ENCODE measurements at regions not wholly inside any gene's neighbourhood (a gene's known extent, or its start where the extent isn't known, plus 50 kb on each side); places are given as distances from the start of the nearest gene placed in this dataset.

GRCh38 chr2:51170273-51170672 lies 138.3 kb upstream of the NRXN1 start:
- no peaks in the 10 kb centered on the region for H3K4me1 Mint-ChIP-seq
- DNase-seq, result no peak
- CTCF ChIA-PET, result no interaction called here
- ATAC-seq, result no peak
- H3K27me3 Mint-ChIP-seq, result no peaks in the 10 kb centered on the region
- no peaks in the 10 kb centered on the region for H3K36me3 Mint-ChIP-seq
- H3K27ac Mint-ChIP-seq, result no peak overlapping the region
- no peak overlapping the region for H3K4me3 Mint-ChIP-seq
- H3K9me3 Mint-ChIP-seq (ENCODE audit: low read depth), result peaks cover 7% of the 10 kb centered on the region

DNA sequence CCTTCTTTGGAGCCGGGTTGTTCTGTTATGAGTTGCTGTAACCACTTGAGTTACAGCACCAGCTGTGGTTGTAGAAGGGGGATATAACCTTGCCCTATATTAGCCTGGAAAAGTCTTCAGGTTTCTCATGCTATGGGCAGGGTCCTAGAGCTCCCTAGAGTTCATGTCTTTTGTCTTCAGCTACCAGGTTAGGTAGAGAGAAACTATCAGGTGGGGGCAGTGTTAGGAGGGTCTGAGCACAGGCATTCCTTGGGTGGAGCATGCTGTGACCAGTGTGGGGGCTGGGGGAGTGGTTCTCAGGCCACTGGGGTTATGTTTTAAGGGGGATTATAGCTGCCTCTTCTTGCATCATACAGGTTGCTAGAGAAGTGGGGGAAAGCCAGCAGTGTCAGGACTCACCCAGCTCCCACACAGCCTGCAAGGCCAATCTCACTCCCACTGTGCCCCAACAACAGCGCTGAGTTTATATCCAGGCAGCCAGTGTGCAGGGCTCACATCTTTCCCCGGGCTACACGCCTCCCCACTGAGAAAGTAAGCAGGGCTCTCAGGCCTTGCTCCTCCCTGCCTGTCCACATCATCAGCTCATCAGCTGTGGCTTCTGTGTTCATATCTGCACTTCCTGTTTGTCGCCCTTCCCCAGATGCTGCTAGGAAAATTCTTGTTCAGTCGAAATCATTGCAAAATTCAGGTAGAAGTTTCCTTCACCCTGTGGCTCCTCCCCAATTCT lies 133.8 kb upstream of the NRXN1 start:
- DNase-seq, result no peak
- Mint-ChIP-seq H3K27me3 (no peaks in the 10 kb centered on the region), H3K9me3 (ENCODE audit: low read depth) (peaks cover 7% of the 10 kb centered on the region), H3K27ac (no peak overlapping the region), H3K36me3 (no peaks in the 10 kb centered on the region), H3K4me3 (no peak overlapping the region), H3K4me1 (no peaks in the 10 kb centered on the region)
- ATAC-seq, result no peak
- CTCF ChIA-PET, result no interaction called here

DNA sequence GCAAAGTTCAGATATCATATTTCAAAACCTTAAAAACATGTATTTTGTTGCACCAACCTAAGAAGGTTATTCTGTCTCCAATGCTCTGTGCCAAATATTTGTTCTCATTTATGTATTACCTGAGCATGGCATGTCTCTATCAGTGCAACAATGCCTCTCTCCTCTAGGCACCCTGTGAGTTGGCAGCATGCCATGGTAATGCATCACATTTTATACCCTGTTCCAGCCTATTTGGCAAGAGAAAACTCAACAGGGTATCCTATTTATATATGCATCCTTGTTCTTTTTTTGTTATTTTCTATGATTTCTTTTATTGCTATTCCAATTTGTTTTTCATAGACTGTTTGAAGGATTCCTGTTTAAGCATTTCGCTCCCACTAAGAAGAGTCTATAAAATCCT lies 126.3 kb upstream of the NRXN1 start:
- no peaks in the 10 kb centered on the region for H3K4me1 Mint-ChIP-seq
- no peak overlapping the region for H3K27ac Mint-ChIP-seq

GRCh38 chr2:51153236-51153635 lies 121.3 kb upstream of the NRXN1 start:
- Mint-ChIP-seq H3K9me3 (ENCODE audit: low read depth) (peaks cover 13% of the 10 kb centered on the region), H3K4me3 (no peak overlapping the region), H3K27me3 (no peaks in the 10 kb centered on the region), H3K27ac (no peak overlapping the region), H3K4me1 (no peaks in the 10 kb centered on the region), H3K36me3 (no peaks in the 10 kb centered on the region)
- DNase-seq, result no peak
- CTCF ChIA-PET, result no interaction called here
- ATAC-seq, result no peak

More for the DNA sequence above, 126.3 kb upstream of the NRXN1 start:
- H3K4me3 Mint-ChIP-seq, result no peak overlapping the region
- H3K9me3 Mint-ChIP-seq (ENCODE audit: low read depth), result peaks cover 3% of the 10 kb centered on the region
- H3K27me3 Mint-ChIP-seq, result no peaks in the 10 kb centered on the region
- no peaks in the 10 kb centered on the region for H3K36me3 Mint-ChIP-seq
- ATAC-seq (no peak), DNase-seq (no peak)
- CTCF ChIA-PET, result no interaction called here

DNA sequence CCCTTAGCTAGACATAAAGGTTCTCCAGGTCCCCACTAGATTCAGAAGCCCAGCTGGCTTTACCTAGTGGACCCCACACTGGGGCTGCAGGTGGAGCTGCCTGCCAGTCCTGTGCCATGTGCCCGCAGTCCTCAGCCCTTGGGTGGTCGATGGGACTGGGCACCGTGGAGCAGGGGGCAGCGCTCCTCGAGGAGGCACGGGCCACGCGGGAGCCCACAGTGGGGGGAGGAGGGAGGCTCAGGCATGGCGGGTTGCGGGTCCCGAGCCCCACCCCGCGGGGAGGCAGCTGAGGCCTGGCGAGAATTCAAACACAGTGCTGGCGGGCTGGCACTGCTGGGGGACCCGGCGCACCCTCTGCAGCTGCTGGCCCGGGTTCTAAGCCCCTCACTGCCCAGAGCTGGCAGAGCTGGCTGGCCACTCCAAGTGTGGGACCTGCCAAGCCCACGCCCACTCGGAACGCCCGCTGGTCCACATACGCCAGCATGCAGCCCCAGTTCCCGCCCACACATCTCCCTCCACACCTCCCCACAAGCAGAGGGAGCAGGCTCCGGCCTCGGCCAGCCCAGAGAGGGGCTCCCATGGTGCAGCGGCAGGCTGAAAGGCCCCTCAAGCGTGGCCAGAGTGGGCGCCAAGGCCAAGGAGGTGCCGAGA lies 119.7 kb upstream of the NRXN1 start:
- H3K4me3 Mint-ChIP-seq, result no peak overlapping the region
- no peak overlapping the region for H3K27ac Mint-ChIP-seq
- H3K9me3 Mint-ChIP-seq (ENCODE audit: low read depth), result peaks cover 13% of the 10 kb centered on the region
- DNase-seq (no peak), ATAC-seq (no peak)
- no peaks in the 10 kb centered on the region for H3K4me1 Mint-ChIP-seq
- H3K36me3 Mint-ChIP-seq, result no peaks in the 10 kb centered on the region
- CTCF ChIA-PET, result no interaction called here
- no peaks in the 10 kb centered on the region for H3K27me3 Mint-ChIP-seq

- H3K36me3 Mint-ChIP-seq, result no peaks in the 10 kb centered on the region
- no peaks in the 10 kb centered on the region for H3K27me3 Mint-ChIP-seq
- no peaks in the 10 kb centered on the region for H3K4me1 Mint-ChIP-seq
- peaks cover 13% of the 10 kb centered on the region for H3K9me3 Mint-ChIP-seq (ENCODE audit: low read depth)
- no peak overlapping the region for H3K27ac Mint-ChIP-seq
- no peak for ATAC-seq
- no peak for DNase-seq
- no peak overlapping the region for H3K4me3 Mint-ChIP-seq
- CTCF ChIA-PET, result no interaction called here
Measured at GRCh38 chr2:51149725-51150124, 117.8 kb upstream of the NRXN1 start.

GRCh38 chr2:51145761-51146160 lies 113.8 kb upstream of the NRXN1 start:
- Mint-ChIP-seq H3K4me1 (no peaks in the 10 kb centered on the region), H3K36me3 (no peaks in the 10 kb centered on the region), H3K27me3 (no peaks in the 10 kb centered on the region), H3K9me3 (ENCODE audit: low read depth) (peaks cover 5% of the 10 kb centered on the region), H3K4me3 (no peak overlapping the region), H3K27ac (no peak overlapping the region)
- no peak for DNase-seq
- CTCF ChIA-PET, result no interaction called here
- ATAC-seq, result no peak

- no peaks in the 10 kb centered on the region for H3K27me3 Mint-ChIP-seq
- H3K36me3 Mint-ChIP-seq, result no peaks in the 10 kb centered on the region
- peaks cover 9% of the 10 kb centered on the region for H3K9me3 Mint-ChIP-seq (ENCODE audit: low read depth)
- H3K4me1 Mint-ChIP-seq, result no peaks in the 10 kb centered on the region
- ATAC-seq, result no peak
- H3K27ac Mint-ChIP-seq, result no peak overlapping the region
- DNase-seq, result no peak
- CTCF ChIA-PET, result no interaction called here
- no peak overlapping the region for H3K4me3 Mint-ChIP-seq
Measured at GRCh38 chr2:51120754-51121280, 88.9 kb upstream of the NRXN1 start.

GRCh38 chr2:51111532-51111931 lies 79.6 kb upstream of the NRXN1 start:
- DNase-seq (no peak), ATAC-seq (no peak)
- no peaks in the 10 kb centered on the region for H3K27me3 Mint-ChIP-seq
- H3K4me1 Mint-ChIP-seq, result no peaks in the 10 kb centered on the region
- CTCF ChIA-PET, result no interaction called here
- H3K9me3 Mint-ChIP-seq (ENCODE audit: low read depth), result peaks cover 2% of the 10 kb centered on the region
- no peaks in the 10 kb centered on the region for H3K36me3 Mint-ChIP-seq
- no peak overlapping the region for H3K4me3 Mint-ChIP-seq
- H3K27ac Mint-ChIP-seq, result no peak overlapping the region

DNA sequence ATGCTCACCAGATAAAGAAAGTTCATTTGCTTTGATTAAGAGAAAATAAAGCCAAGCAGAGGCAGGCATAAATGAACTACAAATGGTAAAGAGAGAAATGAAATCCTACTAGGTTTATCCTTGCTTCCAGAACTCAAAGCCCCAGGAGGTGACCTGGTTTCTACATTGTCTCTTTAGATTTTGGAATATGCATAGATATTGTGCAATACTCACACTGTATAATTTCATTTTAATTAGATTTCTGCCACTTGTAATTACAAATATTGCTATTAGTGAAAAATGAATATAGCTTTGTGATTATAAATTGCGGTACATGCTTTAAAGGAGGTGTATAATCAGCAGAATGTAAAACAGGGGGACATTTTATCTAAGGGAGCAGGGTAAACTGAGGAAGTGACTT lies 76.9 kb upstream of the NRXN1 start:
- peaks cover under 1% of the 10 kb centered on the region for H3K9me3 Mint-ChIP-seq (ENCODE audit: low read depth)
- ATAC-seq, result no peak
- CTCF ChIA-PET, result no interaction called here
- no peak overlapping the region for H3K4me3 Mint-ChIP-seq
- no peak for DNase-seq
- no peaks in the 10 kb centered on the region for H3K36me3 Mint-ChIP-seq
- no peaks in the 10 kb centered on the region for H3K4me1 Mint-ChIP-seq
- H3K27ac Mint-ChIP-seq, result no peak overlapping the region
- H3K27me3 Mint-ChIP-seq, result no peaks in the 10 kb centered on the region

DNA sequence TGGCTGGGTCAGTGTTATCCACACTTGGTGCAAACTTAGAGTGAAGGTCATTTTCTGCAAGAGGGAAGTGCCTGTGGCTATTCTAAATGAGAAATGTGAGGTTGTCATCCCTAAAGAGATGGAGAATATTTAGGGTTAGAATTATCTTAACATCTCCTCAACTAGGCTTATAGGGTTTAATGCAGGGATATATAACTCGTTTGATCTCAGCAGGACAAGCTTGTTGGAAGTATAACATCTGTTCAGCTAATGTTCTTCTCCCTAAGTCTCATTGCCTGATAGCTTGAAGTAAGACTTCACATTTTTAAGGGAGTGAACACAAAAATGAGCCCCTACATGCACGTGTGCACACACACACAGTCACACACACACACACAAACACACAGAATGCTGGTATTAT lies 75.9 kb upstream of the NRXN1 start:
- no peak for ATAC-seq
- Mint-ChIP-seq H3K27me3 (no peaks in the 10 kb centered on the region), H3K4me1 (no peaks in the 10 kb centered on the region), H3K4me3 (no peak overlapping the region), H3K9me3 (ENCODE audit: low read depth) (peaks cover 6% of the 10 kb centered on the region), H3K27ac (no peak overlapping the region), H3K36me3 (no peaks in the 10 kb centered on the region)
- no peak for DNase-seq
- CTCF ChIA-PET, result no interaction called here

- no peak for ATAC-seq
- Mint-ChIP-seq H3K4me1 (no peaks in the 10 kb centered on the region), H3K9me3 (ENCODE audit: low read depth) (peaks cover 9% of the 10 kb centered on the region), H3K4me3 (no peak overlapping the region), H3K27me3 (no peaks in the 10 kb centered on the region), H3K27ac (no peak overlapping the region), H3K36me3 (no peaks in the 10 kb centered on the region)
- CTCF ChIA-PET, result no interaction called here
- no peak for DNase-seq
Measured at GRCh38 chr2:51105811-51106210, 73.9 kb upstream of the NRXN1 start.

DNA sequence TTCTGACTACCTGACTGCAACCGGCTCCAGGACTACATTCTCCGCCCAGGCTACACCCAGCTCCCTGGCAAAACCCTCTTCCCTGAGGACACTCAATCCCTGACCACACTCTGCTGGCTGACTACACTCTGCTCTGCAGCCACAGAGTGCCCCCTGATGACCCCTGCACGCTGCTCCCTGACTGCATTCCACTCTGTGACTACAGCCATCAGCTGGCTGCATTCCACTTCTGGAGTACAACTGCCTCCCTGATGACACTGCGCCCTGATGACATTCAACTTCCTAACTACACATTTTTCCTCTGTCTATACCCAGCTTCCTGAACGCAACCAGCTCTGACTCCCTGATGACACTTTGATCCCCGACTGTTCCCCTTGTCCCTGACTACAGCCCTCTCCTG lies 71.3 kb upstream of the NRXN1 start:
- CTCF ChIA-PET, result no interaction called here
- H3K27ac Mint-ChIP-seq, result no peak overlapping the region
- no peak overlapping the region for H3K4me3 Mint-ChIP-seq
- DNase-seq (no peak), ATAC-seq (no peak)
- H3K27me3 Mint-ChIP-seq, result no peaks in the 10 kb centered on the region
- no peaks in the 10 kb centered on the region for H3K36me3 Mint-ChIP-seq
- no peaks in the 10 kb centered on the region for H3K4me1 Mint-ChIP-seq
- H3K9me3 Mint-ChIP-seq (ENCODE audit: low read depth), result peaks cover 13% of the 10 kb centered on the region

GRCh38 chr2:51093016-51093415 lies 61.1 kb upstream of the NRXN1 start:
- no peaks in the 10 kb centered on the region for H3K36me3 Mint-ChIP-seq
- H3K27me3 Mint-ChIP-seq, result no peaks in the 10 kb centered on the region
- CTCF ChIA-PET, result no interaction called here
- peaks cover 2% of the 10 kb centered on the region for H3K9me3 Mint-ChIP-seq (ENCODE audit: low read depth)
- H3K4me3 Mint-ChIP-seq, result no peak overlapping the region
- DNase-seq, result no peak
- ATAC-seq, result no peak
- no peaks in the 10 kb centered on the region for H3K4me1 Mint-ChIP-seq
- H3K27ac Mint-ChIP-seq, result no peak overlapping the region
